GM18498 (cell line): ENCODE measurements at regions not wholly inside any gene's neighbourhood (a gene's known extent, or its start where the extent isn't known, plus 50 kb on each side); places are given as distances from the start of the nearest gene placed in this dataset.

Source experiments
- ATAC-seq: cut with Tn5 transposase; IDR thresholded peaks from one replicate; pipeline ENCODE4 v1.9.1; 2021; ENCODE audit warnings: mild to moderate bottlenecking, moderate library complexity; ENCODE audit not compliant: unreplicated experiment

DNA sequence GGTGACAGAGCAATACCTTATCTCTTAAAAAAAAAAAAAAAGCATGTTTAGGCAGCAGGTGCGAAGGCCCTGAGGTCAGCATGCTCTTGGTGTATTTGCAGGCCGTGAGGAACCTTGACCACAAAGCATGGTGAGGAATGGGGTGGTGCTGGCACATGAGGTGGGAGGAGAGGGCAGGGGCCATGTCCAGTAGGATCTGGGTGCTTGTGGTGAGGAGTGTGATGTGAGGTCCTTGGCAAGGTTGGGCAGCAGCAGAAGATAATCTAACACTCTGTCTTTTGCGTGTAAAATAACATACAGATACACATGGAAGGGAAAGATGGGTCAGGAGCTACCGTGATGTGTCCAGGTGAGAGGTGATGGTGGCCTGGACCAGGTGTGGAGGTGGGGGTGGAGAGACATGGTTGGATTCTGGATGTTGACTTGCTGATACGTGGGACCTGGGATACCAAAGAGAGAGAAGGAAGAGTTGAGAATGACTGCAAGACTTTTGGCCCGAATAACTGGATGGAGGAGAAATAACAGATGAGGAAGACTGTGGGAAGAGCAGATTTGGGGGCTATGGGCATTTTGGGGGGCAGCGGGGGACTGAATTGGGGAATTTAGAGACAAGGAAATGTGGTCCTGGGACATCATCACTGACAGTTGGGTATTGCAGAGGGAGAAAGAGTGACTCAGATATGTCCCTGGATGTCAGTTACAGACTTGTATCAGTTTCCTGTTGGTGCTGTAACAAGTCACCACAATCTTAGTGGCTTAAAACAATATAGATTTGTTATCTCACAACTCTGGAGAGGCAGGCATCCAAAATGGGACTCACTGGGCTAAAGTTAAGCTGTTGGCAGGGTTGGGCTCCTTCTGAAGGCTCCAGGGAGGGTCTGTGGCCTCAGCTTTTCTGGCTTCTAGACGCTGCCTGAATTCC, 274.9 kb downstream of the HAPSTR1 start:
- ATAC-seq: no peak

DNA sequence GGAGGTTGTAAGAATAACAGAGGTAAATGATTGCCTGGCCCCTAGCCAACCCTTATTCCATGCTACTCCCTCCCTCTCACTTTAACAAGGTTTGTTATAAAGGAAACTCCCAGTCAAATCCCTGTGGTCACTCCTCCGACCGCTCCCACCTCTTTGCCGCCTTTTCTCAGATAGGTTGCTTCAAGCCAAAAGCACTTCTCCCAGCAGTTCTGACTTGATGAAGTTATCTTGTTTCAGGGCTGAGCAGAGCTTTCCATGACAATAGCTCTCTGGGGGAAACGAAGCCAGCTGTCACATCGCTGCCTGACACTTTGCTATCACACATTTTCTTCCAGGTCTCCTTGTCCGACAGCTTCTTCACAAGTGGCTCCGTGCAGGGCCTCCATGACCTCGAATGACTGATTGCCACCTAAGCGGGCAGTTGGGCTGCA, 278.6 kb downstream of the HAPSTR1 start:
- no peak for ATAC-seq

DNA sequence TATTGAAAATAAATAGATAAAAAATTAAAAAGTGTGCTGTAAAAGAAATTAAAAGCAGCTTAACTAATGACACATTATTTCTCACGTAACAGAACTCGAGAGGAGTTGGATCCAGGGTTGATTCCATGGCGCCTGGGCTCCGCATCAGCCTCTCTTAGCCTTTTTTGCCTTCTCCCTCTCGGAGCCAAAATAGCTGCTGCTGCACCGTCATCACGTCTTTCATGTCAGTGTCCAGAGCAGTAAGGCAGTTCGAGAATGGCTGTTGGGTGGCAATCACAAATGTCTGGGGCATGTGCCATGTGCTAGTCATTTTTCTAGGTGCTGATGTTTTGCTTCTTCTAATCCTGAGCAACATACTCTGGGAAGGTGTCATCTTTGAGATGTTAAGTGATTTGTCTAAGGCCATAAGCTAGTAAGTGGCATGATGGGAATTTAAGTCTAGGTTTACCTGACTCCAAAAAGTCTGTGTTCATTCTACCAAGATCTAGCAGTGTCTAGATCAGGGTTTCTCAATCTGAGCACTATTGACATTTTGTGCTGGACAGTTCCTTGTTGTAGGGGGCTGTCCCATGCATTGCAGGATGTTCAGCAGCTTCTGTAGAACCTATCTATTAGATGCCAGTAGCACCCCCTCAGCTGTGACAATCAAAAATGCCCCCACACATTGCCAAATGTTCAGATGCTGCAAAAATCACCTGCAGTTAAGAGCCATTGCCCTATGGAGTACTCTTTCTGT, 280.4 kb downstream of the HAPSTR1 start:
- no peak for ATAC-seq

GRCh38 chr16:9372934-9373890, 281.8 kb downstream of the HAPSTR1 start:
- no peak for ATAC-seq

DNA sequence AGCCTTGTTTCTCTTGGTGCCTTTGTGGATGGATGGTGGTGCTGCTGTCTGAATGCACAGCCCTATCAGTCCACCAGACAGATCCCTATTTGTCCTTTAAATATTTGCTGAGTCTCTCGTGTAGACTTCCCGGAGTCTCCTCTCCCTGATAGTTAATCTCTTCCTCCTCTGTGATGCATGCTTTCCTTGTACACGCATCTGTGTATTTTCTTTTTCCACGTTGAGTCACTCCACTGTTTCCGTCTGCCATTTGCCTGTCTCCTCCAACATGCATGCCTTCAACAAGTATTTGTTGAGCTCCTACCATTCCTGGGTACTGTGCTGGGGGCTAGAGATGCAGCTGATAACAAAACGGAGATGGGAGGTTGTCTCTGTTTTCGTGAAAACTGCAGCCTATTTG, 282.6 kb downstream of the HAPSTR1 start:
- no peak for ATAC-seq

DNA sequence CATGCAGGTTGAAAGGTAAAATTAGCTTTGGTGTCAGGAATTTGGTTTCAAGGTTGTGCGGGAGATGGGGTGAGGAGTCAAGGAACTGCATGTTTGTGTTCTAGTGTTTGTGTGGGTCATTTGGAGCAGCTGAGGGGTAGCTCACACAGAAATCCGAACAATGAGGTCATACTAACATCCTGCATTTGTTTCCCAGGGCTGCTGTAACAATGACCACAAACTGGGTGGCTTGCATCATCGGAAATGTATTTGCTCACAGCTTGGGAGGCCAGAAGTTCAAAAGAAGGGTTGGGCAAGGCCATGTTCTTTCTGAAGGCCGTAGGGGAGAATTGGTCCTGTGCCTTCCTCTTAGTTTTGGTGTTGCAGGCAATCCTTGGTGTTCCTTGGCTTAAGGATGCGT, 287.4 kb downstream of the HAPSTR1 start:
- no peak for ATAC-seq

- no peak for ATAC-seq
Measured at GRCh38 chr16:9380221-9380620, 288.8 kb downstream of the HAPSTR1 start.

GRCh38 chr16:9381399-9381798, 290.0 kb downstream of the HAPSTR1 start:
- ATAC-seq: no peak

GRCh38 chr16:9381905-9382304, 290.5 kb downstream of the HAPSTR1 start:
- no peak for ATAC-seq

DNA sequence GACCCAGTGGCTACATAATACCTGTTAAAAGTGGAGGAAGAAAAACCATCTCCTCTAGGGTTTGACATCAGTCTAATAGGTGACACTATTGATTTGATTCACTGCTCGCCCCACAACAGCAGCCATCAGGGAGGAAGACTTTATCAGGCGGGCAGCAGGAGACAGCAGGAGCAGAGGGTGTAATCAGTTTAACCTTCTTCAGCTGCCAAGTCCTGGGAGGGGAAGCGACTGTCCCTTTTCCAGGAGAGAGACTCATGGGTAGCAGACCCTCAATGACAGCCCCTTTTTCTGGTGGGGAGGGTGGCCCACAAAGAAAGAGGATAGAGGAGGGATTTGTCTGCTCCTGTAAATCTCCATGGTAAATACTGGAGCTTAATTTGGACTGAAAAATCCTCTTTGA, 291.8 kb downstream of the HAPSTR1 start:
- ATAC-seq: no peak

DNA sequence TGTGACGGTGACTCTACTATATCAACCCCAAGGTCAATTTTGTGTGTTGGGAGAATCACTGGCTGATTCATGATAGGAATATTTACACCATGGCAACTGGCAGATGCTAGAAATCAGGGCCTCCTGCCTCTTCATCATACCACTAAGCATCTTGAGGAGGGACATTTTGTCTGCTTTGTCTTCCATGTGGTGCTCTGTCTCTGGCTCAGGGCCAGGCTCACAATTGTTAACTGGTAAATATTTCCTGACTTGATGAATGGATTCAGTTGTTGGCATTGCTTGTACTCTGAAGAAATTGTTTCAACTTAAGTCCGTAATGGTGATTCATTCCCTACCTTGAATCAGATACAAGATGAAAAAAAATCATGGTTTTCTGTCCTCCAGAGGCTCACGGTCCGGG, 292.7 kb downstream of the HAPSTR1 start:
- ATAC-seq: no peak

- ATAC-seq: no peak
Measured at GRCh38 chr16:9389543-9390207, 298.2 kb downstream of the HAPSTR1 start.

DNA sequence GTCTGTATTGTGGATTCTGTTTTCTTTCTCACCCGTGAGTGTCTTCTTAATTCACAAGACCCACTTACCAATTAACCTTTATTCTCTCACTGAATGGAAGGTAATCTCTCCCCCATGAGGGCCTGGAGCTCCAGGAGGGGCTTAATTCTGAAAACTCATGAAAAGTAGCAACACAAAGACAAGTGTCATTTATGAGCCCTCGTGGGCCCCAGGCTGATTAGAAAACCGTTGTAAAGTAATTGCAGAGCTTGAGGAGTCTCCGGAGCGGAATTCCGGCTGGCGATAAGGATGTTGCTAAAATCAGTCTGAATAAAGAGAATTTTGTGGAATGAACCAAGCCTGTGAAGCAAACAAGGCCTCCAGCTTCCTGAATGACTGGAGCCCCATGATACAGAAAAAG, 301.5 kb downstream of the HAPSTR1 start:
- ATAC-seq: no peak

GRCh38 chr16:9393591-9393990, 302.1 kb downstream of the HAPSTR1 start:
- ATAC-seq: no peak

DNA sequence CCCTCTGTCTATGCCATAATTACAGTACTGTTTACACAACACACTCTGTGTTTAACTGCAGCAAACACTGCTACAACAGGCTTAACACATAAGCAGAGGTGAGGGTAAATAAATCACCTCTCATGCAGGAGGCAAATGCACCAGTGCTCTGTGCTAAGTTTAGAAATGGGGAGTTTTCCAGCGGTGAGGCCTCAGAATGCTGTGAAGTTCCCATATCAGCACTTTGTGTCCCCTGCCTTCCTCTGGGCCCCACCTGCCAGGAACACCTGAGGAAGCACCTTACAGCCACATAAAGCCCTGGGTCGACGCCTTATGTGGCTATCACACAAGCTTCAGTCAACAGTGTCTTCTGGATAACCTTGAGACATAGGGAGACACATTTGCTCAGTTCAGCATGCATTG, 304.5 kb downstream of the HAPSTR1 start:
- ATAC-seq: no peak

GRCh38 chr16:9399573-9399972, 308.1 kb downstream of the HAPSTR1 start:
- no peak for ATAC-seq

DNA sequence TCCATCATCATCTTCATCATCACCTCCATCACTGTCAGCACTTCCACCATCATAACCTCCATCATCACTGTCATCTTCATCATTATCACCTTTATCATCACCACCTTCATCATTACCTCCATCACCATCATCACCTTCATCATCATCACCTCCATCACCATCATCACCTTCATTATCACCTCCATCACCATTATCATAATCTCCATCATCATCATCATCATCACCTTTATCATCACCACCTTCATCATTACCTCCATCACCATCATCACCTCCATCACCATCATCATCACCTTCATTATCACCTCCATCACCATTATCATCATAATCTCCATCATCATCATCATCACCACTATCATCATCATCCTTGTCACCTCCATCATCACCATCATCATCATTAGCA, 309.7 kb downstream of the HAPSTR1 start:
- no peak for ATAC-seq

- ATAC-seq: no peak
Measured at GRCh38 chr16:9402293-9402860, 310.9 kb downstream of the HAPSTR1 start.

GRCh38 chr16:9404811-9405210, 313.4 kb downstream of the HAPSTR1 start:
- ATAC-seq: no peak

DNA sequence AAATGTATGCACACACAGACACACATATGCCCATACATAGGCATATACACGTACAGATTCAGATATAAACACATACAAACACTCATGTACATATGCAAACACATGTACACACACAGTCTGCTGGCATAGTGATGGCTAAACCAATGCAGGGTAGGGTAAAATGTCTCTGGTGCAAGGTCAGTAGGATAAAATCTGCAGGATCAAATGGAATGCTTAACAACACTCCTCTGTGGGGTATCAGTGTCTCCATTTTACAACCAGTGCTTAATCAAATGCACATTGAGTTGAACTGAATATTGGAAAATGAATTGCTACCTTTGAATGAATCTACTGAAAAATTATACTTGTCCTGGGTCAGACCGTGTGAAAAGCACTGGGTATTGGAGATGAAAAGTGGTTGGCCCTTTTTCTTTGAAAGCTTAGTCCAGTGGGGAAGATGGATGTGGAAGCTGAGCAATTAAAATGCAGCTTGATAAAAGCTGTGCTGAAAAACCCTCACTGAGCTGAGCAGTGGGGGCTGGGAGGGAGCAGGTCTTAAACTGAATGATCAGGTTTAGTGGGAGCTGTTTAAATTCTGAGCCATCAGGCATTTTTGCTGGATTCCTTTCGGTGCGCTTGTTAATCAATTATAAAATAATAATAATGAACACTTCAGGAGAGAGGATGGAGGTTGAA, 314.7 kb downstream of the HAPSTR1 start:
- no peak for ATAC-seq
